Renal pelvis (tissue), 1 donor: ENCODE measurements at regions not wholly inside any gene's neighbourhood (a gene's known extent, or its start where the extent isn't known, plus 50 kb on each side); places are given as distances from the start of the nearest gene placed in this dataset.
A peak's percentile ranks its signal among the peaks of the same experiment; 100 is the strongest.

ENCODE experiments used
- DNase-seq: peaks from one replicate; pipeline ENCODE4 v3.0.0-alpha.2; 2013

DNA sequence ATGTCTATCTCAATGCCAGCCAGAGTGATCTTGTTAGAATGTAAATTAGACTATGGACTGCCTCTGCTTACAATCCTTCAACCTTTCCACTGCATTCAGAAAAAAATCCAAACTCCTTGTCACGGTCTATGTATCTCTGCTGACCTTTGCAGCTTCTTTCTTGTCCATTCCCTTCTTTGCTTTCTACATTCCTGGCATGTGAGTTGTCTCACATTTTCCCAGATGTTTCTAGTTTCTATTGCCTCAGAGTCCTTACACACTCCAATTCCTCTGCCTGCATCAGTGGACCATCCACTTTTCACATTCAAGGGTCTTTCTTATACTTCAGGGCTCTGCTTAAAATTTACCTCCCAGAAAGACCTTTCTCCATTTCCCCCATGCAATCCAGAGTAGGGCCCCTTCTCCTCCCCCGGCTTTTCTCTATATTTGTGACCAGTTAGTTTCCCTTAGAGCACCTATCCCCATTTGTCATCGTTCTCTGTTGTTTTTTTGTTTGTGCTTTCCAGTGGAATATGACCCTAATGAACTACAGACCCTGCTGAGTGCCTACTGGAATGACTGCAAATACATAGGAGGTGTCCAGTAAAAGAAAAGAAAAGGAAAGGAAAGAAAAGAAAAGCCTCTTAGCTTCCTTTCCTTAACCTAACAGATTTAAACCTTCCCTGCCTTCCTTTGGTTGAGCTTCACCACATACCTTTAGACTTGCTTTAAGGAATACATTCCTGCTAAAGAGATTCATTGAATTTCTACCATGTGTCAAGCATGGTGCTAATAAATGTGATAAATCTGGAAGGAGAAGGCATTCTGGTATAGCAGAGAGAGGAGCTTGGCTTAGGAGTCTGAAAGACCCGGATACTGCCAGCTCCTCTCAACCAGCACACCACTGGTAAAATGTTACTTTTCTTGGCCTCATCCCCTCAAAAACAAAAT, 102.0 kb downstream of the DIRAS3 start:
- peak; percentile 52 for DNase-seq

DNA sequence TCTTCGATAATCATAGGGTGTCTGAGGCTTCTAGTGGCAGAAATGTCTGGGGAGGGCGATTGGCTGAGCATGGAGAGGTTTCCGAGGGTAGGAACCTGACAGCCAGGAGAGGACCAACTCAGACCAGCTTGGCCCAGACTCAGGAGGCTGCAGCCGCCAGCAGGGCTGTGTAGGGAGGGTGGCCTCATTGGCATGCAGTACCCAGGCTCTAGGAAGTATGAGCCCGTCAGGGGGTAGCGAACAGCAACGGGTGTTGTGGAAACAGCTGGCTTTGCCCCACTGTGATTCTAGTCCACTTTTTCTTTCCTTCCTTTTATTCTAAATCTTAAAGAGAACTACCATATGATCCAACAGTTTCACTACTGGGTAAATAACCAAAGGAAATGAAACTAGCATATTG, 103.3 kb downstream of the DIRAS3 start:
- DNase-seq: no peak

DNA sequence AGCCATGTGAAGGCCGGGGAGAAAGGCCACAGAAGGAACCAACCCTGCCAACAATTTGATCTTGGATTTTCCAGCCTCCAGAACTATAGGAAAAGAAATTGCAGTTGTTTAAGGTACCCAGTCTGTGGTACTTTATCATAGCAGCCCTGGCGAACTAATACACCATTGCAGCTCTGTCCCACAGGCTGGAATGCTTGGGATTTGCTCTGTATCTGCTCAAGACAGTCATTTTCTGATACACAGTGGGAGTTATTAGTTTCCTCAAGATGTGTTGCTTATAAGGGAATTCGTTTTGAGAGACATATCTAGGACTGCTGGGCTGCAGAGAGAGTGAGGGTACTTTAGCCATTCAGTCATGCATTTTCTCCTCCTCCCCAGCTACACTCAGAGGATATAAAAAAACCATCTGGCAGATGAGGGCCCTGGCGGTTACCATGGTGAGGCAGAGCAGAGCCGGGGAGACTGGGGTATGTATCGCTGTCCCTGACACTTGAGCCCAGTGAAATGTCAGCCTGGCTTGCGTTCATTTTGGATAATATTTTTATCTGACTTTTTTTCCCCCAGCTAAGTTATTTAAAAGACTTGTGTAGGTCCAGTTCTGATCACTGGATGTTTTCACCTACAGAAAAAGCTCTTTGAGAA, 104.6 kb downstream of the DIRAS3 start:
- peak; percentile 45 for DNase-seq

DNA sequence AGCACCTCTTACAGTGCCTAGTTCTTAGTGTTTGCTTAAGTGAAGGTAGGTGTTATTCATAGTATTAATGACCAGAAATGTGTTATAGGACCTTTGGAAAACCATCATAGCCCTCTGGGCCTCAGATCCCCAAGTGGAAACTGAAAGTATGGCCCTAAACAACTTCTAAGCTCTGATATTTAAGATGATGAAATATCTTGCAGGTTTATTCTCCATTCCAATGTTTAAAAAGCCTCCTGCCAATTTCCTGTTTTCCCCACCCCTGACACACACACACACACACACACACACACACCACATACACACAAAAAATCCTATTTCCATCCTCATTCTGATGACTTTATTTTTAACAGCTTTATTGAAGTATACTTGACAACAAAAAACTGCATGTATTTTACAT, 108.2 kb downstream of the DIRAS3 start:
- no peak for DNase-seq

DNA sequence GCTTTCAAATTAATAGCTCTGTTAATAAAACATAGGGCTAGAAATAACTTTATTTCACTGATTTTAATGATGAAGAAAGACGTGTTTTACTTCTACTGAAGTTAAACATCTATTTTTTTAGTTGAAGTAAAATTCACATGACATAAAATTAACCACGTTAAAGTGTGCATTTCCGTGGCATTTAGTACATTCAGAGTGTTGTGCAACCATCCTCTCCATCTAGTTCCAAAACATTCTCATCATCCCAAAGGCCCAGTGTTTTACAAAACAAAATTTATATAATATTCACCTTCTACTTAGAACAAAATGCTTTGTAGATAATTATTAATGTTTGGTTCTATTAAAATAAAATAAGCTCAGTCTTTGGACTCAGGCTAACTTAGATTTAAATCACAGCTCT, 108.5 kb upstream of the GNG12 start:
- DNase-seq: no peak

DNA sequence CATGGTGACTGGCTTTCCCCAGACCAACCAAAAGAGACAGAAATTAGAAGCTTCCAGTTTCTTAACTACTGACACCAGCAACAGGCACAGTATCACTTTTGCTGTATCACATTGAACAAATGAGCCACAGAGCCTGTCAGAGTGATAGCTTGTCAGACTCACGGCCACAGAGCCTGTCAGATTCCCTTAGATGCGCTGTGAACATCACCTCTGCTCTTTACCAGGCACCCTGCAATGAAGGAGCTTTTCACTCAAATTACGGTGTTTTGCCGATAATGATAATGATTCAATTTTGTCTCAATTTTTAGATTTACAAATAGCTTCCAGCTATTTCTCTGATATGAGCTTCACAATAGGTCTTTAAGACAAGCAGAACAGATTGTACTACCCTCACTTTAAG, 107.9 kb upstream of the GNG12 start:
- DNase-seq: no peak

DNA sequence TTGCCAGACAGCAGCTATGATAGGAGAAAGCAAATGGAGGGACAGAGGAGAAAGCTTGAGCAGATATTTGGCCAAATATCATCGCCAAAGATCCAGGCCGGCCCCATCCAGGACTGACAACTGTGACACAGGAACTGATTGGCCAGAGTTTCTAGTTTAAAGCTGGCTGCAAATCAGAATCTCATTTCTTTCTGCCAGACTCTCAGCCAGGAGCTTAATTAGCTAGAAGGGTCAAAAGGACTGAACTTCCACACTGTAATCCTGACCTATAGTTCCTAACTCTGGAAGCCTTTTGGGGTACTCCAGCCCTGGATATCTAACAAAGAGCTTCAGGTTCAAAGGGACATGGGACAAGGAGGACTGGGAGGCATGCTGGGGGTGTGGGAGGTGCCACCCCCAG, 106.7 kb upstream of the GNG12 start:
- DNase-seq: no peak

DNA sequence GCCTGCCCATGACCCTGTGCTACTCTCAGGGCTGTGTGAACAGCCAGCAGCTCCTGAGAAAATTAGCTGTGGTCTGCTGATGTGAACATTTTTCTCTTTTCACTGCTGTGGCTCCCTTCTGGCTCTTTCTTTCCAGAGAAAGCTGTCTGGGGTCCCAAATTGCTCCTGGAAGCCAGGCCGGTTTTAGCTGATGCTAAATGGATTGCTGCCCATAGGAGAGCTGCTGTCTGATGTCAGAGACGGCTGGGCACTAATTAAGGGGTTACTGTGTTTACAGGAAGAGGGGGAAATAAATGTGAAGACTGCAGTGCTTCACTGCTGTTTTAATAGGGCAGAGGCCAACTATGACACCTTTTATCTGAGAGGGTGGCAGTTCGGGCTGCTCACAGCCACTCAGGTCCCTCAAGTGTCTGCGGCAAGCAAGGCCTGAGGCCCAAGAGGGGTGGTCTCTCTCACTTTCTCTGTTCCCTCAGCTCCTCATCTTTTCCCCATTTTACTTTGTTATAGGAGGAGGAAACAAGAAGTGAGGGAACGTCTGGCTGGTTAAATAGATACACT, 106.0 kb upstream of the GNG12 start:
- DNase-seq: no peak

DNA sequence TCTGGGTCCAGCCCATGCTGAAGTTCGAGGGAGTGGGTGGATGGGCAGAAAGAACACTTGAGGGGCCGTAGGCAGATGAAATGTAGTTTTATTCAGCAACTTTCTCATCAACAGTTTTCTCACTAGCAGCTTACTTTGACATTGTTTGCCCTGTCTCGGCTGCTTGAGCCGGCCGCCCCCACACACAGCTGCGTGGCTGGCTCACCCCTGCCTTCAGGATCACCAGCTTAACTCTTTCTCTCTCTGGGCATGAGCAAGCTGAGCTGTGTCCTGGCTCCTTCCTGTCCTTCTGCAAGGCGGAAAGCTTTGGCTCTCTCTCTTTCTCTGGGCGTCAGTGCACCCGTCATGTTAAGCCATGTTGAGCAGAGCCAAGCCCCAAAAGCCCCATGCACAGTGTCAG, 104.4 kb upstream of the GNG12 start:
- peak; percentile 54 for DNase-seq

DNA sequence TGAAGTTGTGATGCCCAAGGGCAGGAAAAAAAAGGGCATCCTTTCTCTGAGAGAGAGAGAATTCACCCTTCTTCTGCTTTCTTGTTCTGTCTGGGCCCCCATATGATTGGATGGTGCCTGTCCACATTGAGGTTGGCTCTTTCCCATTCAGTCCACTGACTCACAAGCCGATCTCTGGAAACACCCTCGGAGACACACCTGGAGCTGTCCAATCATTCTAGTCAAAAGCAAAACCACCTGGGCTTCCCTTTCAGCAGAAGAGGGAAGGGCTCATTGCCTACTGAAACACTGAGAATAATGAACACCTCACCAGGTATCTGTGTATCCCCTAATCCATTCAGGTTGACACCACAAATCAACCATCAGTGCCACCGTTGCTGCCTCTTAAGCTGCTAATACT, 103.7 kb upstream of the GNG12 start:
- no peak for DNase-seq

DNA sequence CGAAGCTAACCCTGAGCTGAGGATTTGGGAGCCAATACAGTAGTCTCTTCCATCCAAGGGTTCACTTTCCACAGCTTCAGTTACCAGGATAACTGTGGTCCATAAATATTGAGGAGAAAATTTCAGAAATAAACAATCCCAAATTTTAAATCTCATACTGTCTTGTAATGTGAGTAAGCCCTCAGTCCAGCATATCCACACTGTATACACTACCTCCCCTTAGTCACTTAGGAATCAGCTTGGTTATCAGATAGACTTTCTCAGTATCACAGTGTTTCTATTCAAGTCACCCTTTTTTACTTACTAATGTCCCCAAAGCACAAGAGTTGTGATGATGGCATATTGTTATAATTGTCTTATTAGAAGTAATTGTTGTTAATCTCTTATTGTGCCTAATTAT, 102.3 kb upstream of the GNG12 start:
- no peak for DNase-seq

DNA sequence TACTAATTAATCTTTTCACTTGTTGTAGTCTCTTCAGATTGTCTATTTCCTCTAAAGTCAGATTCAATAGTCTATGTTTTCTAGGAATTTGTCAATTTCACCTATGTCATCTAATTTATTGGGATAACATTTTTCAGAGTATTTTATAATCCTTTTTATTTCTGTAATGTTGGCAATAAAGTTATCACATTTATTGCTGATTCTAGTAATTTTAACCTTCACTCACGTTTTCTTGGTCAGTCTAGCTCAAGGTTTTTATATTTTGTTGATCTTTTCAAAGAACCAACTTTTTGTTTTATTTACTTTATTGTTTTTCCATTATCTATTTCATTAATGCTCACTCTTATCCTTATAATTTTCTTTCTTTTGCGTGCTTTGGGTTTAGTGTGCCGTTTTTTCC, 97.9 kb upstream of the GNG12 start:
- no peak for DNase-seq

DNA sequence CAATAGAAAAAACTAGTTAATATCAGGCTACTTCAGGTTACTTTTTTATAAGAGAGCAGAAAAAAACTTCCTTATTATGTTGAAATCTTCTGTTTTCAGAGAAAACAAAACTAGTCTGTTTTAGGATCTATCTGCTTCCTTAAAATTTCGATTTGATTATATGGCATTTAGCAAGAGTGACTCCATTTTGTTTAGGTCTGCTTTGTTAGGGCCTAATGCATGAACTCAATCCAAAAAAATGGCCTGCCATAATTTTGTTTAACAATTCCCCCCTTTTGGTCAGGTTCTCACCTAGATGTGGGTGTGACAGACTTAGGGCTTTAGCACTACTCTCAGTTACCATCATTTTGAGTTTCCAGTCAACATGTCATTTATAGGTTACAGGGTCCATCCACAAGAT, 89.8 kb upstream of the GNG12 start:
- DNase-seq: no peak

DNA sequence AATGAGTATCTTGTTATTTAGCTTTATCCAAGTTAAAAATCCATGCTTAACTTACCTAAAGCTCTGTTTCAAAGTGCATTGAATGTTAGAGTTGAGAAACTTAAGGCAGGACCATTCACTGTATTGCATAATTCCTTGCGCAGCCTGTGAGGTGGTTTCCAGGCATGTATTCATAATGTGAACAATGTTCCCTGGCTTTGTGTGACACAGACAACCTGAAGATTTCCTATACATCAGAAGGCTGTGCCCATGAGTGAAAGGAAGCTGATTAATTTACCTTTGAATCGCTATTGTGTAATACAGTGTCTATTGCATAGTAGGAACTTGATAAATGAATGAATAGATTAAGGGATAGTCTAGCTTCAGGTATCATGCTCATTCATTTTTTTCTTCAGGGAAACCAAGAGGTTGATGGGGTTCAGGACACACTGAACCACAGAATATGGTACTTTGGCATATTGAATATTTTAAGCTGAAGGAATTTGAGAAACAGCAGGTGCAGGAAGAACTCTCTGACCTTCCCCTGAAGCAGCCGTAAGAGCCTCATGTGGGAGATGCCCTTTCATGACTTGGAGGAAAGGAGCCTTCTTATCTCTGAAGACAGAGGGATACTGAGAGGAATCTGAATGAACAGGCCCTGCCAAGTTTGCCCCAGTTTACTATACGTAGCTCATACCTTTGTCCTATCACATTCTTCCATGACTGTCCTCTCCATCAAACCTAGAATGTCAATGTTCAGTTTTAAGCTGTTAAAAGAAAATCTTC, 88.6 kb upstream of the GNG12 start:
- no peak for DNase-seq

DNA sequence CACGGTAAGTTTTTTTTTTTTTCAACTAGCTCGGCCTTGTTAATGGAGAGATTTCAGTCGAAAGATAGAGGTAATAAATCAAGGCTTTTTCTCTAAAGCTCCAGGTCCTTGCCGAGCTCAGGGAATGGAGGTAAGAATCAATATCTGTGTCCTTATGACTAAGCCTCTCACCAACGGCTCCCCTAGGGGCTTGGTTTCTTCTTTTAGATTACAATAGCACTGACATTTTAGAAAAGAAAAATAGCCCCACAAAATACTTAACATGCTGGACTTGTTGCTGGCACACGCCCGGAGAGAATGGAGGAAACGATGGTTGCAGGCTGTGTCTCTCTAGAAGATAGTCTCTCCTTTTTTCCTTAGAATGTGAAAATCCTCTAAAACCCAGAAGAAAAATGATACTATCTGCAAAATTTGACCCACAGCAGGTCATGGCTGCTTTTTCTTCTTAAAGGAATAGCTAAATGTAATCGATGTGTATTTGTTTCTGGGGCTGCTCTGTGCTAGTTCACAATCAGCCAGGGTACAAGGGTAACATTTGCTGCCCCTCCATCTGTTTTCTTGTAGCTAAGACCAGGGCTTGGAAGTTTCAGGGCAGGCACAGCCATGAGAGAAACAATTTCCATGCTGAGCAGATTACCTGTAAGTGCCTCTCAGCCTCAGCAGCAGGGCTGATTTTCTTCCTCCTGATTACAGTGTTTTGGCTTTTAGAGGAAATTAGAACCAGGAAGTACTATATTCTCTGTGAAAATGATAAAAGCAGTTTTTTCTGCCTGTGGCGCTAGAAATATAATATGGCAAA, 86.2 kb upstream of the GNG12 start:
- DNase-seq: no peak

DNA sequence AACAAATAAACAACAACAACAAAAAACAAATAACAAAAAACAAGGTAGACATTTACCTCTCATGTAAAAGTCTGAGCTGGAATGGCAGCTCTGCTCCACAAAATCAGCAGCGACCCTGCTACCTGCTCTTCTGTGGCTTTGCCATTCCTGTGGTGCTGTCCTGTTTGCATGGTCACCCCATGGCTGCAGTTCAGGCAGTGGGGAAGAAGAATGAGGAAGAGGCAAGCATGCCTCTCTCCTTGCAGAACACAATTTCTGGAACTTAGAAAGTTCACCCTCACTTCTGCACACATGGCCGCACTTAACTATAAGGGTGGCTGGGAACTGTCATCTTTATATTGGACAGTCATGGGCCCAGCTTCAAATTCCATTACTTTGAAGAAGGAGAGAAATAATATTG, 84.8 kb upstream of the GNG12 start:
- no peak for DNase-seq

DNA sequence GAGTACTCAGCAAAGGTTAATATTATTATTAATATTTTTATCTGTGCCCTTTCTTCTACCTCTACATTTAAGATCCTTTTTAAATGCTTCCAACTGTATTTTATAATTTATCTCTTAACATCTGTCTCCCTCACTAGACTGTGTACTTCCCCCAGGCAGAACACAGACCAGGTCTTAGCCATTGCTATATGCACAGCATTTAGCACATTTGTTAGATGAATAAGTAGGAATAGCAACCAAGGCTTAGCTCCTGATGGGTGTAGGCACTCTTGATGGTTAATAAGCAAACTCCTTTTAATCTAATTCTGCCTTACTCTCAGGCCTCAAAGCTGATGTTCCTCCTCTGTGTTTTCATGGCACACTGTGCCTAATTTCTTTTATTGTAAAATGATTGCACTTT, 83.7 kb upstream of the GNG12 start:
- no peak for DNase-seq

DNA sequence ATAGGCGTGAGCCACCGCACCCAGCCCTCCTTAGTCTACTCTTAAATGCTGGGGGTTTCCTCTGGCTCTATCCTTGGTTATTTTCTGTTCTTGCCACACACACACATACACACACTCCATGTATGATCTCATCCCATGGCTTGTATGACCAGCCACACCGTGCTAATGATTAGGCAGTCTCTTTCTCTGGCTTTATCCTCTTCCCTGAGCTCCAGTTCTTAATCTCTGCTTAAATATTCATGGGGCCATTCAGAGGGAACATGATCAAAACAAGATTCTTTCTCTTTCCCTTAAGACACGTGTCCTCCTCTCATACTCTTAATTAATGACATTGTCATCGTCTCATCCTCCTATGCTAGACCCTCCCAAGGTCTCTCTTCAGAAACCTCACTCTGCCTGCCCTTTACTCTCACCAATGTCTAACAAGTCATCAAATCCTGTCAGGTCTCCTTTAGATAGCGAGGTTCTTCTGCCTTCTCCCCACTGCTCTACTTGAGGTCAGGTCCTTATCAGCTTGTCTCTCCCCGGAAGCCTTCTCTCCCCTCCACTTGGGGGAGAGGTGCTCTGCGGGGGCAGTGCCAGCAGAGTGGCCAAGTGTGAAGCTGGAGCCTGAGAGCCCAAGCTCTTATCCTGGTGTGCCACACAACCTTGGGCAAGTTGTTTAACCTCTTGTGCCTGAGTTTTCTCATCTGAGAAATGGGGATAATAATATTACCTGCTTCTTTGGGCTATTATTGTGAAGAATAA, 83.0 kb upstream of the GNG12 start:
- no peak for DNase-seq

DNA sequence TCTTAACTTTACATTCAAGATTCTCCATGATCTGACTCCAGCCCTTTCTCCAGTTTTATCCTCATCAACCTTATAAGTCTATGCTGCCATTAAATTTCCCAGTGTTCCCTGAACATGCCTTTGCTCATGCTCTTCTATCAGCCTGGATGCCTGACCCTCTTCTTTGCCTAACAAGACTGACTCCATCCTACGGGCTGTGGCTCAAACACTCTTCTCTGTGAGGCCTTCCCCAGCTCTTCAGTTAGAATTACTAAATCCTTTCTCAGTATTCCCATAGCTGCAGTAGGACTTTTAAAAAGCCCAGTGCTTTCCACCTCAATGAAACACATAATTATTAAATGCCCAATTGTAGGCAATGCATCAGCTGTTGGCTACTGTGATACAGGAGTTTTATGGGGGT, 76.5 kb upstream of the GNG12 start:
- no peak for DNase-seq

DNA sequence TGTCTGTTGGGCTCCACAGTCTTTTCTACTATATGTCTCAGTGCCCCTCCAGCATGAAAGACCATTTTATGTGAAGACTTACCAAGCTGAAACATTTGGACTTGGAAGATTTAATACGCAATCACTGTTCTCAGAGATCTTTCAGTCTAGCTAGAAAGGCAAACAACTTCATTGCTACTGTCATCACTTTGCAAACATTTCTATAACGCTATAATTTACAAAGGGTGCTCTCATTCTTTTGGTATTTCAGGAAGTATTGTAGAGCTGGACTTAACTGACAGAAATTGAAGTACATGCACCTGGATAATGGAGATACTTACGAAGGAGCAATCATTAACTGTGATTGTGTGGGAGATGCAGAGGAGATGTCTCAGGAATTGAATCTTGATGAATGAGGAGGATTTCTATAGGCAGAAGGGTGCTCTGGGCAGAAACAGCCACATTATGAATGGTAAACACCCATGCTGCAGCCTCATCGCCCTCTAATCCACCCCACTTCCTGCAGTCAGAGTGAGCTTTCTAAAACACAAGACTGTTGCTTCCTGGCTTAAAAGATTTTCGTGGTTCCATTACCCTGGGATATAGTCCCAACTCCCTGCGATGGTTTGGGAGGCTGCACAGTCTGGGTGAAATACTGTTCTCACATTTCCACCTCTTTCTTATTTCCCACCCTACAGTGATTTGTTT, 75.1 kb upstream of the GNG12 start:
- DNase-seq: no peak
